Dedifferentiated amniotic fluid mesenchymal stem cell (primary cell): ENCODE measurements at regions not wholly inside any gene's neighbourhood (a gene's known extent, or its start where the extent isn't known, plus 50 kb on each side); places are given as distances from the start of the nearest gene placed in this dataset.

Experiments
- DNase-seq: peaks from one replicate; pipeline ENCODE4 v3.0.0-alpha.2; 2016; ENCODE audit errors: extremely low spot score

DNA sequence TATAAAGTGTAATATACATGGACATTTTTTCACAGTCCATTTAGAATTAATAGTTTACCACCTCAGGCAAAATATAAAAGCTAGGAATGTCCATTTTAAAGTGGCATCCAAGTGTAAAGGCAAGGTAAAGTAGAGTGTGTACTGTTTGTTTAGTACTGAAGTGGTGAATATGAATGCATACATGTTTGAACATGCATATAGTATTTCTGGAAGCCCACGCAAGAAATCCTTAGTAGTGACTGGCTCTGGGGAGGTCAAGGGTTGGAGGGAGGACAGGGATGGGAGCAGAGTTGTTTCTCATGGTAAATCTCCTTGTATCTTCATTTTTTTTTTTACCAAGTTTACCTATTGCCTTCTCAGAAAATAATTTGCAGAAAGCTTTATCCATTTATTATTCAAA is 129.2 kb downstream of the UNC5CL start:
- DNase-seq, result no peak

GRCh38 chr6:40907198-40907701 is 131.8 kb downstream of the UNC5CL start:
- no peak for DNase-seq

- no peak for DNase-seq
These were observed 132.3 kb downstream of the UNC5CL start for GRCh38 chr6:40906759-40907158.

DNA sequence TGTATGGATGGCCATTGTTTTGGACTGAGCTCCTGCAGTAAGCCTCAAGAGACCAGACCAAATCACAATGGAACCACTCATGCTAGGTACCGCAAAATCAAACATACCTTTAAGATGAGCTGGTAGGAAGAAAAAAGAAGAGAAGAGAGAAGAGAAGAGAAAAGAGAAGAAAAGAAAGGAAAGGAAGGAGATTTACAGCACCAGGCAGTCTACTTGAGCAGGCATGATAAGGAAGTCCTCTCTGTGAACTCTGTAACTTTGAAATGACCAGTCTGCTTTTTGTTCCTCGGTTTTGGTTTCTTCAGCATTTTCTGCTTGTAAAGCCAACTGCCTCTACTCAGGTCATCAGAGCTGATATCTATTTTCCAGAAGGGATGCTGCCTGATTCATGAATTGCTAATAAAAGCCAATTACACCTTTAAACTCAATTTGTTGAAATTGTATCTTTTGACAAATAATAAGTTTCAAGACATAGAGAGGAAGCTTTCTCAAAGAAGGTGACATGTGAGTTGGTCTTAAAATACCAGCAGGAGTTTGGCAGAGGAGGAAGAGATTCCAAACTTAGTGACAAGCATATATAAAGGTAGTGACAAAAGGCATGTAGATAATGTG is 134.3 kb downstream of the UNC5CL start:
- DNase-seq, result no peak

GRCh38 chr6:40903456-40903855 is 135.6 kb downstream of the UNC5CL start:
- no peak for DNase-seq

DNA sequence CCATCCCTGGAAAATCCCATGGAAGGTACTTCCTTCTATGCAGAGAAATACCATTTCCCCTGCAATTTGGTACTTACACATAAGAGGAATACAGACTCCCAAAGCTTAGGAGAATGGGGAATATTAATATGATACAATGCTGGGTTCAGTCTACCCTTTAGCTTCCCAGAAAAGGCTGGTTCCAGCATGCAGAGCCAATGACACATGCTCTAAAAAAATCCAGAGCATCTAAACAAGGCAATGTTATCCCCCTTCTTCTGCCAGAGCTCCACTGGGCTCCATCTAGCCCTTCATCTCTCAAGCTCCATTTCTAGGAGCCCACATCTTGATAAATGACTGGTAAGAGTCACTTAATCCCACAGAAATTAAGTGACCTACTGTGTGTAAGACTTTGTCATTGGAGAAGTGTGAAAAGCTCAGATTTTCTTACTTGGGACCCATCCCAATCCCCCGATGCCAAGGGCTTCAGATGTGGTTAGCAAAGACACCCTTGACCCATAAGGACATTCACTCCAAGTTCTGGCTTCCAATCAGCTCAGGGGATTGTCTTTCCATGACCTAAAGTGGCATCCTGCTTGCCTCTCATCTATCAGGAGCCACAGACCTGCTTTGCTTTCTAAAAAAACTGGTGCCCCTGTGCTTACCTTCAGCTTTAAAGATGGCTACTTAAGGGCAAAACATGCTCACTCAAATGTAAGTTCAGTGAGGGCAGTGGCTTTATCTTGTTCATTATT is 137.5 kb downstream of the UNC5CL start:
- DNase-seq, result no peak

GRCh38 chr6:40900791-40901190 is 138.2 kb downstream of the UNC5CL start:
- DNase-seq, result no peak

DNA sequence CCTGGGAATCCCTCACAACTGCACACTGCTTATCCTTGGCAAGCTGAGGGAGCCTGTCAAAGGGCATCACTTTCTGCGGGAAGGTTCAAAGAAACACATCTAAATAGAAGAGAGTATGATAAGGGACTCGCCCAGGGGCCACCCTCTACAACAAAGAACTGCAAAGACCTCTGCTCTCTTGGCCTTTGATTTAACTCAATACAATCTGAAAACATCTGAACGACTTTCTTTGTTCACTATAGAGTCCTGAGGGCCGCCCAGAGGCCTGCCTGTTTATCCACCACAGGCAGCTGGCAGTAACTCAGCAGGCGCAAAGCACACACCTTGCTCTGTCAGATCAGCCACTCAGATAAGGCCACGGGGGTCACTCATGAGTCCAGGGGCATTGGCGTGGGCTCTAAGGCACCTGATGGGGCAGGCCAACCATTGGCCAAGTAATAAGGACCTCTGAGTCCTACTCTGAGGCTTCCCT is 139.3 kb downstream of the UNC5CL start:
- DNase-seq, result no peak

- no peak for DNase-seq
These were observed 140.9 kb downstream of the UNC5CL start for GRCh38 chr6:40898073-40898472.

DNA sequence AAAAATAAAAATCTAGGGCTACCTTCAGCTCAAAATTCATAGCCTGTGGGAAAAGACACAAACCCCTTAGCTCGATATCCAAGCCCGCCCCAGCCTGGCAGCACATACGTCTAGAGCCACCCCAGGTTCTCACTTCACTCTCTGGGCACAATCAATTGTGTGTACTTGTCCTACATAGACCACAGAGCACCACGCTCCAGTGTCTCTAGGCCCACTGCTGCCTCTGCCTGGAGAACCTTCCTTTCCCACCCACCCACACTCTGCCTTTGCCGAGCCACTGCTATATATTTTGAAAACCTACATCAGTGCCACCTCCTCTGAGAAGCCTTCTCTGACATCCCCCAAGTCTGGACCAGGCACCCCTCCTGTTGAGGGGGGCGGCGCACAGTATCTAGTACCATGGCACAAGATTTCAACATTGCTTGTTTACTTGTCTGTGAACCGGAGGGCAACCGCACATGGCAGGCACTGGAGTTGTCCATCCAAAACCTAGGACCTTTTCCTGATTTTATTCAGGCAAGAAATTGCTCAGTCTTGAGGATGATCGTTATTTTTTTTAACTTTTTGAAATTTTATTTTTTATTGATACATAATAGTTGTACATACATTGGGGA is 141.5 kb downstream of the UNC5CL start:
- DNase-seq, result no peak

DNA sequence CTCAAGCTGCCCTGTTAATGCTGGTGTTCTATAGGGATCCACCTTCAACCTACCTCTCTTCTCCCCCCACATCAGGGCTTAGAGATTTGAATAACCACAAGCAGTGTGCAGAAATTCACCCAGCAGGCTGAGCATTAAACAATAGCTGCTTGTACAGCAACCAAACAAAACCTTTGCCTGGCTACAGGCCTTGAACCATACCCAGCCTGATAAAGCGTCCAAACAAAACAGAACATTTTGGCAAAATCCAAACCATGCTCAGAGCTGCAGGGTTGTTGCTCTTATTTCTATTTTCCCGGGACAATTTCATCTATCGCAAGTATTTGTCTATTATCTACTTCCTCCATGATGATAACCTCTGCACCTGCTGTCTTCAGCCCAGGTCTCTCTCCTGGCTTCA is 142.3 kb downstream of the UNC5CL start:
- no peak for DNase-seq

DNA sequence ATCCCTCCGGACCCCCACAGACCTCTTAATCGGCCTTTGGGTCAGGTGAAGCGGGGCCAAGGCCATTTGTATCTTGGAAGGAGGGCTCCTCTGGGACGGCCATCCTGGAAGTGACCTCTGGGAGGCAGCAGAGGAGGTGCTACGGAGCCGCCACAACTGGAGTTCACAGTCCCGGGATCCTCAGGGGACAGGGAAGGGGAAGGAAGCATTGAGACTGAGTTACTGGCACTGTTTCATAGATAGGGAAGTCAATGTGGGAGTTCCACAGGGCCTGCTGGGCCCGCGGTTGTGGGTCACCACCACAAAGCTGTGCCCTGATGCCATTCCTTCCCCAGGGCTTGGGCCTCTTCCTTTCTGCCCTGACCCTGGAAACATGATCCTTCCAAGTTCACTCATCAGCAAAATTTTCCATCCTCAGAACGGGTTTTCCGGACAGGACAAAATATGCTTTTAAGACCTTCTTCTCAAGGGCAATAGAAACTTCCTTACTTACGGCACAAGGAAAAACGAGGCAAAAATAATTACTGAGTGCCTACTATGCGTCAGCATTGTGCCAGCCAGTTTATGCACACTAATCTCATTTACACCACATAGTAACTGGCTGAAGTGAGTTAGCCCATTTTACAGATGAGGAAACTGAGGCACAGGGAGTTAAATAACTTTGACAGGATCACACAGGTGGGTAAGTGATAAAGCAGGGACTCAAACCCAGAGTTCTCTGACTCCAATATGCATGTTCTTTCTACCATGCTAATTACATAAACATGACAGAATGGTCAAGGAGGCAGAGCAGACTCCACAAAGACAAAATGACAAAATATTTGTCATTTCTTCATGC is 143.8 kb downstream of the UNC5CL start:
- no peak for DNase-seq

DNA sequence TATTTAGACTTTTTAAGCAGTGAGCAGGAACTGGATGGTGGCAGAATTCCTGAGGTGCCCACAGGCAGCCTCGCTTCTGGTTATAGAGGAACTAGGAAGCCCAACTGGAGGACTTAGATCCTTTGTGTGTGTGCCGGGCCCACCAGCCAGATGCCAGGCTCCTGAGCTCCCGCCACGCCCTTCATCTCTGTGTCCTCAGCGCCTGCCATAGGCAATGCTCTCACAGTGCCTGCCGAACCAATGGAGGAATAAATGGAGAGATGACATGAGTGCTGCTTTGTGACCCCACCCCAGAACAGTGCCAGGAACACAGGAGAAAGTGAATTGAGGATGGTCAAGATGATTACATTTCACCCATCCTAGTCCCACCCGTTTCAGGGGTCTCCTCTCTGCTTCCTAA is 146.0 kb downstream of the UNC5CL start:
- no peak for DNase-seq

DNA sequence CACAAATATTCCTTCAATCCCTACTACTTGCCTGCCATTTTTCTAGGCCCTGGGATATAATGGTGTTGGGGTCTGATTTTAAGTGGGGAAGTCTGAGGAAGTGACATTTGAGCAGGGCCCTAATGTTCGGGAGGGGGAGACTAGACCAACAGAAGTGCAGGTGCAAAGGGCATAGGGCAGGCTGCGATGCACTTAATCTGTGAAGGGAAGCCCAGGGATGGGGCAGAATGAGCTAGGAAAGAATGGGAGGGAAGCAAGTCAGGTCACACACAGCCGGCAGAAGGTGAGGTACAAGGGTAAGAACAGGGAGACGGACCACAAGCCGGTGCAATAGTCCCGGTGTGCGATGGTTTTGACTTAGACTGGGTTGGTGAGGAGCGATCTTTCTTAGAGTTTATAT is 146.8 kb downstream of the UNC5CL start:
- DNase-seq, result no peak

DNA sequence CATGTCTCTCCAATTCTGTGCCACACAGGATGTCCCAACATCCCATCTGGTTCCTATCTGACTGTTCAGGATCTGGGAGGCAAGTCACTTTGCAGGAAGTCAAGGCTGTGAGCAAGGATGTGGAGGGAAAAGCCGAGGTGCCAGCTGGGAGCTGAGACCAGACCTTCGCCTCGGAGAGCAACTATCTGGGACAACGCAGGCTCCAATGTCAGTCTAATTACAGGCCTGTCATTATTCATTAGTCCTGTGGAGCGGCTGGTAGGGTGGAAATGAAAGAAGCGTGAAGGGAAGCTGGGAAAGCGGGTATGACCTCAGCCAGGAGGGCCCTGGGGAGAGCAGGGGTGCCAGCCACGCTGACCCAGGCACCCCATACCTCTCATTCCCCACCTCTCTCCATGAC is 147.3 kb downstream of the UNC5CL start:
- DNase-seq, result no peak

GRCh38 chr6:40891131-40891530 is 147.9 kb downstream of the UNC5CL start:
- no peak for DNase-seq

- no peak for DNase-seq
These were observed 149.7 kb downstream of the UNC5CL start for GRCh38 chr6:40889137-40889832.

DNA sequence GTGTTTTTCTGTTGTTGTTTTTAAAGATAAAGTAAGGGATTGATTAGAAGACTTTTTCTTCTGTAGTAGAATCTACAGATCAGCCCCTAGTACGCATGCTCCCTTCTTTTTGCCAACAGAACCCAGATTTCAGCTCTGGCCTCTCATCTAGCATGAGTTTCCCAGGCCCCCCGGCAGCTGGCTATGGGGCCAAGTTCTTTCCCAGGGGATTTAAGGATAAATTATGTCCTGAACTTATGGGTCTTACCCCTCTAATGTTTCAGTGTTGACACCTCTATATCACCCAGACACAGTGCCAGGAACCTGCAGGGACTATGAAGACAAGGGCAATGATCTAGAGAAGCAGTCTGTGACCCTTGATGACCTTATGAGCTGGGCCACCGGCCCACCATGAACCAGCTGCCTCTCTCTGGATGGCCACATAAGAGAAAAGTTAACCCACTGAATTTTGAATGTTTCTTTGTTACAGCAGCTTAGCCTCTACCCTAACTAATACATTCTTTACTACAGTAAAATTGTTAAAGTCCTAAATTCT is 150.5 kb downstream of the UNC5CL start:
- no peak for DNase-seq

DNA sequence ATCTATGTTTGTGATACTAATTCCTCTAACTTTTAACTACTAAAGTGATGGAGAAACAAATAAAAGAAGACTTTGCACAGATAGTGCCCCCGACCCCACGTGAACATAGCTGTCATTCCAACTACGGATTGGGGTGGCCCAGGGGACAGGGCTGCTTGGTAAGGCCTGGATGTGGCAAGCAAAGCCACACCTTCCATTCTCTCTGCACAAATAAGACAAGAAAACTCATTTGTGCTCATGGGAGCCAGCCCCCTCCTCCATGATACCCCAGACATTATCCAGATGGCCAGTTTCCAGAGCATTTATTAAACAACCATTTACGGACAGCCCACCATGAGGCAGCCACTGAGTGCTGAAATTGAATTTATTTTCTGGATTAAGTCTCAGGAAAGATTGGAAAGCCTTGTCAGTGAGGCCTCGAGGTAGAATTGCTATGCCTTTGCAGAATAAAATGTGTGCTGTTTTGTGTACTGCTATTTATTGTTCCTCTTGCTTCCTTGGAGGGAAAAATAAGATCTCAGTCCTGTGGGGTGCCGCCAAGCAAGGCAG is 151.2 kb downstream of the UNC5CL start:
- DNase-seq, result no peak

DNA sequence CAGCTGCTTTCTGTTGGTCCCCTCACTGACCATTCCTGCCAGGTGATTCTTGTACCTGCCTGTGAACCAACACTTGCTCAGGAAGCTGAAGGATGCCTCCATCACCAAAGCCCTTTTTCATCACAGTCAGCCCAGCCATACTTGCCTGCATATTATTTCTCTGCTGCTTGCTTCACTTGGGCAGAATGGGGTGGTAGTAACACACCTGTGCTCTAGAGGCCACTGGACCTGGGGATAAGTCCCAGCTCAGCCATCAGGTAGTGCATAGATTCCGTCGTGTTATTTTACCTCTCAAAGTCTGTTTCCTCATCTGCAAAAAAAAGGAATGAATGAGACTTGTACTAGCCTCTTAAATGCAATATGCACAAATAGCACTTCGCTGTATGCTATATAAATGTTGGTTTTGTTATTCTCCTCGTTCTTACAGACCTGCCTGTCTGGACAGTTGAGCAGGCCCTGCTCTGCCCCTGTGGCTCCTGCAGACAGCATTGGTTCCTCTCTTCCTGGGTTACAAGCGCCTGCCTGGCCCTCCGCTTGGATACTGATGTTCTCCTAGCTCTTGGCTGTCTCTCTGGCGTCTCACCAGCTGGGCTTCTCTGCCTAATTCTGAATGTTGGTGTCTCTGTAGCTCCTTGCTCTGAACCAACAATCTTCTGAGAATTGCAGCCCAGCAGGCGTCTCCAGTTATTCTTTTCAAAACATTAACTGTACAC is 151.8 kb downstream of the UNC5CL start:
- DNase-seq, result no peak
